Endothelial cell of umbilical vein (primary cell): ENCODE measurements at regions not wholly inside any gene's neighbourhood (a gene's known extent, or its start where the extent isn't known, plus 50 kb on each side); places are given as distances from the start of the nearest gene placed in this dataset.

Source experiments
- BruUV-seq: library from RNA; stranded (reverse); fragments of 400-500 nt; replicated peaks from 2 replicates; lab custom pipeline; 2021; lab: Mats Ljungman, UMichigan
- CTCF ChIA-PET: fragments of 300-600, 350-600 bp; sonication (Branson Sonifier 250); formaldehyde crosslinking; loops from one replicate; lab custom pipeline; 2021; ENCODE audit warnings: antibody characterized with exemption, inconsistent platforms; lab: Charles Lee
- POLR2A ChIA-PET: fragments of 300-600, 350-600 bp; sonication (Branson Sonifier 250); formaldehyde crosslinking; loops from one replicate; lab custom pipeline; 2021; ENCODE audit warnings: antibody characterized with exemption, inconsistent platforms; lab: Charles Lee
- DNase-seq: peaks from one replicate; pipeline ENCODE4 v3.0.0-alpha.2; 2011; ENCODE audit warnings: low read depth, low spot score
- FAIRE-seq: peaks from 2 replicates; lab custom pipeline; 2011; peaks lifted over from hg19 to GRCh38; lab: Jason Lieb, UNC
- H2AFZ ChIP-seq: 2 replicates; pipeline ENCODE4 v1.6.0; 2012; ENCODE audit warnings: low read depth, low read length, control low read depth, inconsistent platforms
- H3K27ac ChIP-seq: 2 replicates; pipeline ENCODE4 v1.5.1; 2011; ENCODE audit warnings: low read depth, mild to moderate bottlenecking, control low read depth, low read length, moderate library complexity; ENCODE audit not compliant: insufficient read depth
- H3K27me3 ChIP-seq, 2 experiments: 2 replicates each; pipeline versions ENCODE4 v1.6.0 to v1.6.1; 2011; ENCODE audit warnings: low read length in 2 of 2, mixed read lengths in 1 of 2; ENCODE audit not compliant: control insufficient read depth in 2 of 2, insufficient read depth in 2 of 2
- H3K36me3 ChIP-seq, 2 experiments: 2 replicates in 1 of 2; 3 replicates in 1 of 2; pipeline ENCODE4 v1.5.1; 2011; ENCODE audit warnings: low read length in 2 of 2, mild to moderate bottlenecking in 1 of 2, moderate library complexity in 1 of 2; ENCODE audit not compliant: control insufficient read depth in 2 of 2, insufficient read depth in 2 of 2; ENCODE audit errors: extremely low read depth in 1 of 2
- H3K4me1 ChIP-seq: 3 replicates; pipeline ENCODE4 v1.5.1; 2011; ENCODE audit warnings: mild to moderate bottlenecking, low read length; ENCODE audit not compliant: control insufficient read depth, insufficient read depth; ENCODE audit errors: extremely low read depth
- H3K4me2 ChIP-seq: 2 replicates; pipeline ENCODE4 v1.6.1; 2011; ENCODE audit warnings: low read length, control low read depth, mixed read lengths; ENCODE audit not compliant: insufficient read depth
- H3K4me3 ChIP-seq, 3 experiments: fragments of 200-600 bp in 1 of 3; sonication (generic), shearing (Covaris generic) in 1 of 3; replicated peaks in 1 of 3; 2 replicates each; pipeline ENCODE4 v1.5.1; 2011 to 2016; ENCODE audit warnings: control low read depth in 3 of 3, low read length in 3 of 3, mild to moderate bottlenecking in 2 of 3, inconsistent platforms in 1 of 3, low read depth in 1 of 3, moderate library complexity in 1 of 3; ENCODE audit not compliant: insufficient read depth in 1 of 3
- H3K79me2 ChIP-seq: 2 replicates; pipeline ENCODE4 v1.6.0; 2012; ENCODE audit warnings: low read length, inconsistent platforms; ENCODE audit not compliant: control insufficient read depth, insufficient read depth
- H3K9ac ChIP-seq: replicated peaks from 2 replicates; pipeline ENCODE3; 2011; ENCODE audit warnings: low read length, control low read depth; ENCODE audit not compliant: insufficient read depth; ENCODE audit errors: extremely low read depth
- H3K9me1 ChIP-seq: replicated peaks from 3 replicates; pipeline ENCODE4 v1.6.0; 2011; ENCODE audit warnings: mild to moderate bottlenecking, low read length; ENCODE audit not compliant: control insufficient read depth, insufficient read depth; ENCODE audit errors: extremely low read depth
- H3K9me3 ChIP-seq: replicated peaks from 2 replicates; pipeline ENCODE4 v1.5.1; 2012; ENCODE audit warnings: low read length, inconsistent platforms; ENCODE audit not compliant: control insufficient read depth, insufficient read depth
- H4K20me1 ChIP-seq: replicated peaks from 2 replicates; pipeline ENCODE3; 2011; ENCODE audit warnings: mild to moderate bottlenecking, low read length; ENCODE audit not compliant: control insufficient read depth, insufficient read depth; ENCODE audit errors: extremely low read depth
- EZH2 ChIP-seq: IDR thresholded peaks from 2 replicates; pipeline ENCODE4 v1.6.1; 2012; ENCODE audit warnings: borderline replicate concordance, low read depth, mild to moderate bottlenecking, moderate library complexity, low read length, inconsistent platforms; ENCODE audit not compliant: severe bottlenecking
- GATA2 ChIP-seq: IDR thresholded peaks from 2 replicates; pipeline ENCODE4 v1.7.0; 2011; ENCODE audit warnings: low read depth, mild to moderate bottlenecking, moderate library complexity, mixed read lengths, low read length; ENCODE audit not compliant: insufficient read length, insufficient read depth
- JUN ChIP-seq: IDR thresholded peaks from 2 replicates; pipeline ENCODE4 v1.6.1; 2011; ENCODE audit warnings: borderline replicate concordance, low read depth; ENCODE audit not compliant: insufficient read length, insufficient read depth
- MYC ChIP-seq: IDR thresholded peaks from one replicate; pipeline ENCODE4 v1.6.1; 2011; ENCODE audit warnings: mild to moderate bottlenecking, low read depth, low read length
- POLR2A ChIP-seq: IDR thresholded peaks from 2 replicates; pipeline ENCODE4 v1.6.1; 2012; ENCODE audit warnings: low read depth, mild to moderate bottlenecking, control low read depth, low read length
- POLR2AphosphoS5 ChIP-seq: IDR thresholded peaks from 2 replicates; pipeline ENCODE4 v1.6.1; 2012; ENCODE audit warnings: low read depth, mild to moderate bottlenecking, control low read depth, low read length, moderate library complexity; ENCODE audit not compliant: insufficient read depth
- dilution Hi-C: fragments of 300-500 bp; cut with MboI; formaldehyde crosslinking; loops from one replicate; pipeline ENCODE4 v1.15.0; 2019; ENCODE audit warnings: low sequenced_read_pairs; ENCODE audit not compliant: extremely low pct_ligation_motif_present
- intact Hi-C: fragments of 100-400 bp; cut with micrococcal nuclease; formaldehyde crosslinking; loops from one replicate; pipeline ENCODE4 v1.10.0; 2022
- TF ChIP-seq, protein P1 (sequence below): IDR thresholded peaks from 2 replicates; pipeline ENCODE4 v1.6.1; 2011; ENCODE audit not compliant: insufficient read depth, insufficient read length
- TF ChIP-seq, protein P2 (sequence below), 2 donors: IDR thresholded peaks; 1 replicate in 1 of 2; 2 replicates in 1 of 2; pipeline ENCODE4 v1.5.1; 2011; ENCODE audit warnings: low read length in 2 of 2, mild to moderate bottlenecking in 2 of 2, moderate library complexity in 2 of 2, control low read depth in 1 of 2, inconsistent platforms in 1 of 2, low read depth in 1 of 2; ENCODE audit not compliant: insufficient read depth in 1 of 2; ENCODE audit errors: extremely low read depth in 1 of 2

DNA sequence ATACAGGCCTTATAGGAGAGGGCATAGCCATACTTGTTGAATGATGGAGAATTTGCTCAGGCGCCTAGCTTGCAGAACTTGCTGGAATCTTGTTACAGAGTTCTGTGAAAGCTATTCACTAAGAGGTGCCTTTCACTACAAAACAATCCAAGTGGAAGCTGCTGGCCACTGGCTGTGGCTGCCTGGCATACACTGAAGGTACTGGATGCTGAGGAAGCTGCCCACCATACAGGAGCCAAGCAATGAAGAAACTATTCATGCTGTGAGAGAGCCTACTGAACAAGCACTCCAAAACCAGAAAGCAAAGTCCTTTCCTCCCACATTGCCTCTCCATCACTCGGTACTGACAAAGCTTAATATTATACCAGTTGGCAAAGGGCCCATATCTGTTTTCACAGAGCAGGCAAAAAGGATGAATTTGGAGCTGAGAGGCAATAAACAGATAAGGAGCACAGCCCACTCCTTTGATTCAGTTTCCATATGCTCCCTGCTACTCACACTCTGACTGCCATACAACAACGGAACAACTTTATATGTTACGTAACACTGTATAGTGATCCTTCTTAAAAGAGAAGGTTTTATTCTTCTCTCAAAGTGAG, 192.6 kb upstream of the ALCAM start:
- POLR2A ChIA-PET, result no interaction called here
- H3K4me3 ChIP-seq, result no peak overlapping the region
- peak overlapping the region; percentile 41 for H2AFZ ChIP-seq
- intact Hi-C loops (no loop called here), dilution Hi-C loops (no loop called here)
- no peaks in the 10 kb centered on the region for H3K27me3 ChIP-seq
- H3K9me3 ChIP-seq, result no peaks in the 10 kb centered on the region
- CTCF ChIA-PET, result no interaction called here
- DNase-seq (no peak), FAIRE-seq (no peak)
- no TSS peak for BruUV-seq
- H3K79me2 ChIP-seq, result no peaks in the 10 kb centered on the region
- no peaks in the 10 kb centered on the region for H3K4me1 ChIP-seq
- TF ChIP-seq GATA2 (no peak), POLR2AphosphoS5 (no peak), EZH2 (no peak), MYC (no peak), JUN (no peak), POLR2A (no peak)
- TF ChIP-seq, protein P1, sequence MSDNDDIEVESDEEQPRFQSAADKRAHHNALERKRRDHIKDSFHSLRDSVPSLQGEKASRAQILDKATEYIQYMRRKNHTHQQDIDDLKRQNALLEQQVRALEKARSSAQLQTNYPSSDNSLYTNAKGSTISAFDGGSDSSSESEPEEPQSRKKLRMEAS, result no peak
- TF ChIP-seq, protein P2, sequence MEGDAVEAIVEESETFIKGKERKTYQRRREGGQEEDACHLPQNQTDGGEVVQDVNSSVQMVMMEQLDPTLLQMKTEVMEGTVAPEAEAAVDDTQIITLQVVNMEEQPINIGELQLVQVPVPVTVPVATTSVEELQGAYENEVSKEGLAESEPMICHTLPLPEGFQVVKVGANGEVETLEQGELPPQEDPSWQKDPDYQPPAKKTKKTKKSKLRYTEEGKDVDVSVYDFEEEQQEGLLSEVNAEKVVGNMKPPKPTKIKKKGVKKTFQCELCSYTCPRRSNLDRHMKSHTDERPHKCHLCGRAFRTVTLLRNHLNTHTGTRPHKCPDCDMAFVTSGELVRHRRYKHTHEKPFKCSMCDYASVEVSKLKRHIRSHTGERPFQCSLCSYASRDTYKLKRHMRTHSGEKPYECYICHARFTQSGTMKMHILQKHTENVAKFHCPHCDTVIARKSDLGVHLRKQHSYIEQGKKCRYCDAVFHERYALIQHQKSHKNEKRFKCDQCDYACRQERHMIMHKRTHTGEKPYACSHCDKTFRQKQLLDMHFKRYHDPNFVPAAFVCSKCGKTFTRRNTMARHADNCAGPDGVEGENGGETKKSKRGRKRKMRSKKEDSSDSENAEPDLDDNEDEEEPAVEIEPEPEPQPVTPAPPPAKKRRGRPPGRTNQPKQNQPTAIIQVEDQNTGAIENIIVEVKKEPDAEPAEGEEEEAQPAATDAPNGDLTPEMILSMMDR (IDR thresholded peaks at IDR 0.05; ENCODE audit: extremely low read depth in 1 of 2, insufficient read depth in 1 of 2, low read depth in 1 of 2, low read length in 2 of 2), result no peak
- no peaks in the 10 kb centered on the region for H3K36me3 ChIP-seq
- H3K9me1 ChIP-seq, result no peaks in the 10 kb centered on the region
- no peak overlapping the region for H3K9ac ChIP-seq
- H4K20me1 ChIP-seq, result no peaks in the 10 kb centered on the region
- no peak overlapping the region for H3K4me2 ChIP-seq
- no peak overlapping the region for H3K27ac ChIP-seq
